GM21515 (cell line): ENCODE measurements at regions not wholly inside any gene's neighbourhood (a gene's known extent, or its start where the extent isn't known, plus 50 kb on each side); places are given as distances from the start of the nearest gene placed in this dataset.
"Not testable (repeated sequence)": the region's sequence is repeated elsewhere in the genome, so short reads cannot be mapped to it uniquely, and the experiment has no call there.

Source experiments
- ATAC-seq: cut with Tn5 transposase; IDR thresholded peaks from one replicate; pipeline ENCODE4 v1.9.1; 2021; ENCODE audit not compliant: unreplicated experiment

GRCh38 chr5:102049517-102049916 is 246.6 kb downstream of the SLCO4C1 start:
- ATAC-seq = no peak

DNA sequence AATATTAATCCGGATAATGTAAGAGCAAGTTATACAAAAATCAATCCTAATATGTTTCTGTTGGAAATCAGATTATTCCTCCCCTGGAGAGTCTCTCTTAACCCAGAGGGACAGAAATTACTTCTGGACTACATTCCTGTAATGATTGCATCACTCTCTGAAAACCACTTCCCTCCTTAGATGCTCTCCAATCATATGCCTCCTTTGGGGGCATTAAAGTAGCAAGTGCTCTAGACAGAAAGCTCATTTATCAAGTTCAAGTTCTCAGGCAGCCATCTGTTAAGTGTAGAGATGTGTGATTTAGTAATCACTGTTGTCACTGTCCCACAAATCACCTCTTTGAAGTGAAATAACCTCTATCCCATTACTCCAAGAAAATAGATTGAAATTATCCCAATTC is 247.1 kb downstream of the SLCO4C1 start:
- ATAC-seq = no peak

- not testable (repeated sequence) for ATAC-seq
Measured at GRCh38 chr5:102047073-102047472, 249.0 kb downstream of the SLCO4C1 start.

- no peak for ATAC-seq
Measured at GRCh38 chr5:102040326-102040725, 255.8 kb downstream of the SLCO4C1 start.

GRCh38 chr5:102036927-102037326 is 259.2 kb downstream of the SLCO4C1 start:
- no peak for ATAC-seq

GRCh38 chr5:102031711-102032110 is 264.4 kb downstream of the SLCO4C1 start:
- no peak for ATAC-seq

- no peak for ATAC-seq
Measured at GRCh38 chr5:102018690-102019089, 277.4 kb downstream of the SLCO4C1 start.

- ATAC-seq = no peak
Measured at GRCh38 chr5:102018279-102018678, 277.8 kb downstream of the SLCO4C1 start.

DNA sequence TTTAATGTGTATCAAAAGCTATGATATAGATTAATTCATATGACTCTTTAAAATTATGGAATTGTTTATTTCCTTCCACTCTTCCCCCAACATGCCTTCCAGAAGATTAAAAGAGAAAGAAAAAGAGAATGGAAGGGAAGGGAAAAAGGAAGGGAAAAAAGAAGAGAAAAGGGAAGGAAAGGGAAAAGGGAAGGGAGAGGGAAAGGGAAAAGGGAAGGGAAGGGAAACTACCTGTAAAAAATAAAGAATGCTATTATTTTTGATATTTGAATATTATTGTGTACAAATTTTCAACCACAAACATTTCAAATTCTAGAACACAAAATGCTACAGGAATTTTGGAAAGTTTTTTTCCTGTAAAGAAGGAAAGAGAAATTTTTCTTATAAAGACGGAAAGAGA is 281.7 kb downstream of the SLCO4C1 start:
- no peak for ATAC-seq

DNA sequence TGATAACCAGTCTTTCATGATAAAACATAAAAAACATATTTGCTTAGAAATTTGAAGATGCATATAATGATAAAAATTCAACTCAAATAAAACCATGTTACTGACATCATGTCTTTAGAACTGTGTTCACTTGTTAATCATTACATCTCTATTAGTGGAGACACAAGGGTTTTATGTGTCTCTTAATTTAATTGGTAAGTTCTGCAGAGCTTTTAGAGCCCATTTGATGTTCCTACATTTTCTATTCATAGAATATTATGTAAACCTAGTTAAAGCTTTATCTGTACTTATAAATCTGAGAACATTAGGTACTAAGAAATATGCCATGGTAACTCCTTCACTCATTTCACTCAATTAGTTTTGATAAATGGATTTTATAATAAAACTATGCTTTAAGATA is 285.4 kb downstream of the SLCO4C1 start:
- ATAC-seq = no peak

DNA sequence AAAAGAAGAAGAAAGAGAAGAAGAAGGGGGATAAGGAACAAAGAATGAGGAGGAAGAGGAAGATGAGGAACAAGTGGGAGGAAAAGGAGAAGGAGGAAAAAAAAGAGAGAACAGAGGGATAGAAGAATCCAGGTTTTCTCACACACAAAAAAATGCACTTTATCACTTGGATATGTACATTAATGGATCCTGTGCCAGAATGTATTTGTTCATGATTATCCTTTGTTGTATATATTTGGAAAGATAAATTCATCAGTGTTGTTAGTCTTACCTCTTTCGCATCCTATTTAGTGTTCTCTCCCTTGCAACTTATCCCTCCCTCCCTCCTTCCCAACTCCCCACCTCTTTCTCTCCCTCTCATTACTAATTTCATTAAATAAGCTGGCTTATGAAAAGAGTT is 298.8 kb downstream of the SLCO4C1 start:
- no peak for ATAC-seq

DNA sequence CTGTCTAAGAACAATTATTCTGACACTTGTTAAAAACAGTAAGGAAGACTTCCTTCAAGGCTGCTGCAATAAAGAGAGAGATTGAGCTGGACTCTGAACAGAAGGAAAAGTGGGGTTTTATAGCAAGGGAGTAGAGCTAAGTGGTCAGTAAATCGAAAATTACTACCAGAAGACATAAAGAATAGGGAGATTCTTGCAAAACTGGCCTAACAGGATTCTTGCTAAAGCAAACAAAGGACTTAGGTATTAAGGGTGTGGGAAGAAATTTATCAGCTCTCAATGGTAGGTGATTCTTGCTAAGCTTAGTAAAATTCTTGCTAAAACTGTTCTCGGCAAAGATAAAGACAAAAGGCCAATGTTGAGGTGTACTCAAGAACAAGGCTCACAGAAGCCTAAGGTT is 300.5 kb downstream of the SLCO4C1 start:
- no peak for ATAC-seq

DNA sequence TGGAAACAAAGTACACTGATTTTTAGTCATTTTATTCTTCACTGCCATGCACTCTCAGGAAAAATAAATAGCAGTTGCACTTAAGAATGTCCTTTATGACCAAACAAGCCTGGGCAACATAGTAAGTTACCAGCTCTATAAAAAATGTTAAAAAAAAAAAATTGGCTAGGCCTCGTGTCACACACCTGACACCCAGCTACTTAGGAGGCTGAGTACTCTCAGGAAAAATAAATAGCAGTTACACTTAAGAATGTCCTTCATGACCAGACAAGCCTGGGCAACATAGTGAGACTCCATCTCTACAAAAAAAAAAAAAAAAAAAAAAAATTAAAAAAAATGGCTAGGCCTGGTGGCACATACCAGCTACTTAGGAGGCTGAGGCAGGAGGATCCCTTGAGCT is 304.6 kb downstream of the SLCO4C1 start:
- ATAC-seq = no peak

- no peak for ATAC-seq
Measured at GRCh38 chr5:101989659-101990058, 306.4 kb downstream of the SLCO4C1 start.

GRCh38 chr5:101977729-101978345 is 318.2 kb downstream of the SLCO4C1 start:
- peak; percentile 93 for ATAC-seq

- ATAC-seq = no peak
Measured at GRCh38 chr5:101976933-101977332, 319.2 kb downstream of the SLCO4C1 start.

DNA sequence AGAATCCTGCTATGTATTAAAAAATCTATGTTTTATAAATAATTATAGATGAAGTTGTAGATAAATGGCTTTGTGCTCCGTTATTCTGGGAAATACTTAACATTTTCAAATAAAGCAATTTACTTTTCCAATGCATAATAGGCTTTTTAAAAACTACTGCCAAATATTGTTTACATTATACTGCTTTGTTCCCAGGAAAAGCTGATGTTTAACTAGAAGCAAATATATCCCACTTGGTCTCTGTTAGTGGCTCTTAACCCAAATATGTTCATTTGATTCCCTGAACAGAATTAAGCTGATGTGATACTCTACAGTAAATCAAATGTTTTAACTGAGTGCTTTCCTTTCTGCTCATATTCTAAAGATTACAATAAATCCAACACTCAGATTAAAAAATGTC is 326.3 kb downstream of the SLCO4C1 start:
- ATAC-seq = no peak

DNA sequence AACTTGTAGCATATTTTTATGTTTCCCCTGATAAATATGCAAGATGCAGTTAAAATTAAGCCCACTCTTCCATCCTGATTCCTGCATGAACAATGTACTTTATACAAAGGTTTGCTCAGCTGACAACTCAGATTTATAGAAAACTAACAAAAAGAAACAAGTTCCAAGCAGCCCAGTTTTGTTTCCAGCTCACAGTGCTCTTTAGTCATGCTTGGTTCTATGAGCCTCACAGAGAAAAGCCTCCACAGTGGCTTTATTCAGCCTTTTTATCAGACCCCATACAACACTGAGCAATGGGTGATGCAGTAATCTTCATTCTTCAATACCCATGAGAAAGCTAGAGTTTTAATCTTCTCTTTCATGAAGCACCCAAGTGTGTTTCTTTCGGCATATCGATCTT is 329.6 kb downstream of the SLCO4C1 start:
- ATAC-seq = no peak

DNA sequence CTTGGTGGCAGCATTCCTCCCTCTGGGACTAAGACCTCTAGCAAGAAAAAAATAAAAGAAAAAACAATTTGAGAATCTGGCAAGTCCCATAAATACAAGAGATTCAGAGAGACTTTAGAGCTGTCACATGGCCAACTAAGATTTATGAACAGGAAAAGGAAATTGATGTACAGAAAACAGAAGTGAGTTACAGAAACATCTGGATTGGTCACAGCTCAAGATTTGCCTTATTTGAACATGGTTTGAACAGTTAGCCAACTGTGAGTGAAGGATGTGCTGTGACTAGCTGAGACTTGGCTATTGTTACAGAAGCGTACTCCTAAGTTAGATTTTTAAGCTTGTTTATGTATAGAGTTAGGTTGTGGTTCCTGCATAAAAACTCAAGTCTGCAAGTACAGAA is 340.2 kb downstream of the SLCO4C1 start:
- ATAC-seq = no peak

GRCh38 chr5:101950019-101950418 is 346.1 kb downstream of the SLCO4C1 start:
- ATAC-seq = no peak

- no peak for ATAC-seq
Measured at GRCh38 chr5:101948615-101949014, 347.5 kb downstream of the SLCO4C1 start.

DNA sequence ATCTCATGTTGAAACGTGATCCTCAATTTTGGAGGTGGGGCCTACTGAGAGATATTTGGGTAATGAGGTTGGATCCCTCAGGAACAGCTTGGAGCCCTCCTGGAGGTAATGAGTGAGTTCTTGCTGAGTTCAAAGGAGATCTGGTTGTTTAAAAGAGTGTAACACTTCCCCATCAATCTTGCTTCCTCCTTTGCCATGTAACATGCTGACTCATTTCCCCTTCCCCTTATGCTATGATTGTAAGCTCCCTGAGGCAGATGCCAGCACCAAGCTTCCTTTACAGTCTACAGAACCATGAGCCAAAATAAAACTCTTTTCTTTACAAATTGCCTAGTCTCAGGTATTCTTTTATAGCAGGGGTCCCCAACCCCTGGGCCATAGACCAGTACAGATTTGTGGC is 352.3 kb downstream of the SLCO4C1 start:
- ATAC-seq = no peak

DNA sequence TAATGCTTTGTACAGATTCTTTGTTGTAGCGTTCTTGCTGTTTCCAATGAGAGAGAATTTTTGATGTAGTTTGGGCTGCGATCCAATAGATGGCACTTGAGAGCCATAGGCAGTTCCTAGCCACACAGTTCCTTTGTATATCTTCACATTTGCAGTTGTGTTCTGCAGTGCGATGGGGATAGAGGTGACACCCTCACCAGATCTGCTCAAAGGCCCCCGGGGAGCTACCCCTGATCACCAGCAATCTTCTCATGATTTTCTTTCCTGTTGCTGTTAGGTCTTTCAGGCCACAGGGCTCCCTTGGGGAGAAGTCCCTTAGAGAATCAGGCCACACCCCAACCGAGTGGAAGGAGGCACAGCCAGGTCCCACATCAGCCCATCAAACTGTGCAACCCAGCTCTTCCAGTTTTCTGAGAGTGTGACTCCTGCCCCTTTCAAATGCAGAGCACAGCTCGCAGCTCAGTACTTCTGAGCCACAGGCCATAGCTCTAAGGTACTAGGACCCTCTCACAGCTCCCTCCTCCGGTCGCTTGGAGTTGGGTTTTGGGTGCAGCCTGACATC is 353.7 kb downstream of the SLCO4C1 start:
- ATAC-seq = peak; percentile 85
